ENCODE measurements at regions not wholly inside any gene's neighbourhood (a gene's known extent, or its start where the extent isn't known, plus 50 kb on each side); places are given as distances from the start of the nearest gene placed in this dataset.
"Not testable (repeated sequence)": the region's sequence is repeated elsewhere in the genome, so short reads cannot be mapped to it uniquely, and the experiment has no call there.

DNA sequence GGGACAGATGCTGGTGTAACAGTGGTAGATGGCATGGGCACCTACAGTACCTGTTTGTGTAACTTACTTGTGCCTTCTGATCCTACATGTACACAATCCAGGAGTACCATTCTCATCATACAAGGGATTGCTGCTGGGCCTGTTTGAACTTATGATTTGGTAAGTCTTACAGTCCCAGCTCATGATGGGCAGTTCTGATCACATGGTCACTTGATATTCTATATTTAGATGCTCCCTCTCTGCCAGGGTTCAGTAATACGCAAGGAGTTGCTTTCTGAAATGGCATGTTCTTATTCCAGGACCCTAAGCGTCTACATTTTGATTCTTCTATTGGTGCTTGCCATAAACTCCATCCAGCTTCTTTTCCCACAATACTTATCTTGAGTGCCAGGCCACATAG, 54.4 kb upstream of the ATP6AP2 start:
- ChIA-PET POLR2A (no interaction called here), CTCF (interaction anchor here (1.1 kb wide), 1 partner anchor 18 kb away, joined by 3 read pairs; no protein-coding TSS in a partner anchor)
- Histone ChIP-seq H3K36me3 (replicated peaks in 1 of 2; ENCODE audit: control extremely low read depth in 1 of 2, control insufficient read depth in 1 of 2, extremely low read depth in 1 of 2, insufficient read depth in 2 of 2, low read length in 1 of 2) (no peaks in the 10 kb centered on the region), H3K27ac (ENCODE audit: low read length in 2 of 2) (no peak overlapping the region), H3K4me2 (replicated peaks; ENCODE audit: low read depth, low read length, poor library complexity, severe bottlenecking) (no peak overlapping the region), H3K4me1 (ENCODE audit: control insufficient read depth in 2 of 2, insufficient read depth in 2 of 2, low read length in 2 of 2) (no peaks in the 10 kb centered on the region), H3K27me3 (replicated peaks in 1 of 4; ENCODE audit: control extremely low read depth in 1 of 4, control insufficient read depth in 3 of 4, insufficient read depth in 4 of 4, low read length in 3 of 4) (no peaks in the 10 kb centered on the region), H3K79me2 (ENCODE audit: control insufficient read depth, insufficient read depth, low read length) (no peaks in the 10 kb centered on the region), H3K4me3 (ENCODE audit: control extremely low read depth in 1 of 5, extremely low read depth in 1 of 5, insufficient read depth in 1 of 5, low read depth in 2 of 5, low read length in 4 of 5) (no peak overlapping the region), H3K9me3 (ENCODE audit: control extremely low read depth in 1 of 3, control insufficient read depth in 2 of 3, insufficient read depth in 1 of 3, low read length in 2 of 3) (no peaks in the 10 kb centered on the region), H2AFZ (ENCODE audit: insufficient read depth, low read depth, low read length, poor library complexity, severe bottlenecking) (no peak overlapping the region), H4K20me1 (ENCODE audit: control insufficient read depth, insufficient read depth, low read length, poor library complexity, severe bottlenecking) (no peaks in the 10 kb centered on the region), H3K9ac (ENCODE audit: low read length) (no peak overlapping the region)
- DNase-seq (no peak), ATAC-seq (ENCODE audit: low read depth) (no peak)
- peaks cover 4% of the 10 kb centered on the region for H3K27me3 Mint-ChIP-seq
- H3K4me1 Mint-ChIP-seq = no peaks in the 10 kb centered on the region
- TF ChIP-seq EZH2 (IDR thresholded peaks at IDR 0.05; ENCODE audit: borderline replicate concordance, insufficient read depth, low read depth, low read length, poor library complexity, severe bottlenecking) = no peak
- TF ChIP-seq, protein P1, sequence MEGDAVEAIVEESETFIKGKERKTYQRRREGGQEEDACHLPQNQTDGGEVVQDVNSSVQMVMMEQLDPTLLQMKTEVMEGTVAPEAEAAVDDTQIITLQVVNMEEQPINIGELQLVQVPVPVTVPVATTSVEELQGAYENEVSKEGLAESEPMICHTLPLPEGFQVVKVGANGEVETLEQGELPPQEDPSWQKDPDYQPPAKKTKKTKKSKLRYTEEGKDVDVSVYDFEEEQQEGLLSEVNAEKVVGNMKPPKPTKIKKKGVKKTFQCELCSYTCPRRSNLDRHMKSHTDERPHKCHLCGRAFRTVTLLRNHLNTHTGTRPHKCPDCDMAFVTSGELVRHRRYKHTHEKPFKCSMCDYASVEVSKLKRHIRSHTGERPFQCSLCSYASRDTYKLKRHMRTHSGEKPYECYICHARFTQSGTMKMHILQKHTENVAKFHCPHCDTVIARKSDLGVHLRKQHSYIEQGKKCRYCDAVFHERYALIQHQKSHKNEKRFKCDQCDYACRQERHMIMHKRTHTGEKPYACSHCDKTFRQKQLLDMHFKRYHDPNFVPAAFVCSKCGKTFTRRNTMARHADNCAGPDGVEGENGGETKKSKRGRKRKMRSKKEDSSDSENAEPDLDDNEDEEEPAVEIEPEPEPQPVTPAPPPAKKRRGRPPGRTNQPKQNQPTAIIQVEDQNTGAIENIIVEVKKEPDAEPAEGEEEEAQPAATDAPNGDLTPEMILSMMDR (IDR thresholded peaks at IDR 0.05) = no peak
- no peaks in the 10 kb centered on the region for H3K9me3 Mint-ChIP-seq (ENCODE audit: insufficient read depth)
- intact Hi-C loops (cut with micrococcal nuclease) = no loop called here
- H3K4me3 Mint-ChIP-seq = no peak overlapping the region
- no peak overlapping the region for H3K27ac Mint-ChIP-seq
- WGBS (ENCODE audit: insufficient coverage) = 100% methylated on average over 2 of the region's 2 CpGs

DNA sequence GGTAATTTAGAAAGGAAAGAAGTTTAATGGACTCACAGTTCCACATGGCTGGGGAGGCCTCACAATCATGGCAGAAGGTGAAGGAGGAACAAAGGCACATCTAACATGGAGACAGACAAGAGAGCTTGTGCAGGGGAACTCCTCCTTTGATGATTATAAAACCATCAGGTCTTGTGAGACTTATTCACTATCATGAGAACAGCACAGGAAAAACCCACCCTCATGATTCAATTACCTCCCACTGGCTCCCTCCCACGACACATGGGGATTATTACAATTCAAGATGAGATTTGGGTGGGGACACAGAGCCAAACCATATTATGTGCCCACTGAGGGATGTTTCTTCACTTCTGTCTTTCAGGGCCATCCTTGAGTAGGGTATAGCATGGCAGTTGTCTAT, 54.9 kb upstream of the ATP6AP2 start:
- H3K4me1 Mint-ChIP-seq; DNase-seq; H2AFZ ChIP-seq (ENCODE audit: insufficient read depth, low read depth, low read length, poor library complexity, severe bottlenecking); H3K9ac ChIP-seq (ENCODE audit: low read length); H3K4me1 ChIP-seq (ENCODE audit: control insufficient read depth in 2 of 2, insufficient read depth in 2 of 2, low read length in 2 of 2); intact Hi-C loops (cut with micrococcal nuclease); H3K4me3 Mint-ChIP-seq; H3K27ac ChIP-seq (ENCODE audit: low read length in 2 of 2); H3K4me2 ChIP-seq (replicated peaks; ENCODE audit: low read depth, low read length, poor library complexity, severe bottlenecking); POLR2A ChIA-PET; ATAC-seq (ENCODE audit: low read depth); H3K36me3 ChIP-seq (replicated peaks in 1 of 2; ENCODE audit: control extremely low read depth in 1 of 2, control insufficient read depth in 1 of 2, extremely low read depth in 1 of 2, insufficient read depth in 2 of 2, low read length in 1 of 2); H3K27me3 ChIP-seq (replicated peaks in 1 of 4; ENCODE audit: control extremely low read depth in 1 of 4, control insufficient read depth in 3 of 4, insufficient read depth in 4 of 4, low read length in 3 of 4); H3K9me3 Mint-ChIP-seq (ENCODE audit: insufficient read depth); H3K9me3 ChIP-seq (ENCODE audit: control extremely low read depth in 1 of 3, control insufficient read depth in 2 of 3, insufficient read depth in 1 of 3, low read length in 2 of 3); H3K27ac Mint-ChIP-seq; H3K27me3 Mint-ChIP-seq; H3K4me3 ChIP-seq (ENCODE audit: control extremely low read depth in 1 of 5, extremely low read depth in 1 of 5, insufficient read depth in 1 of 5, low read depth in 2 of 5, low read length in 4 of 5); H4K20me1 ChIP-seq (ENCODE audit: control insufficient read depth, insufficient read depth, low read length, poor library complexity, severe bottlenecking); H3K79me2 ChIP-seq (ENCODE audit: control insufficient read depth, insufficient read depth, low read length): not testable (repeated sequence)
- CTCF ChIA-PET = interaction anchor here (1.1 kb wide), 1 partner anchor 18 kb away, joined by 3 read pairs; no protein-coding TSS in a partner anchor
- WGBS (ENCODE audit: insufficient coverage) = no CpG with 5 or more reads among the region's 1 CpG
